Keratinocyte (primary cell): ENCODE measurements at regions not wholly inside any gene's neighbourhood (a gene's known extent, or its start where the extent isn't known, plus 50 kb on each side); places are given as distances from the start of the nearest gene placed in this dataset.

Experiments used
- DNase-seq: peaks from one replicate; pipeline ENCODE4 v3.0.0-alpha.2; 2011; ENCODE audit warnings: low read depth, missing footprints, low spot score
- FAIRE-seq: peaks from 2 replicates; lab custom pipeline; 2011; peaks lifted over from hg19 to GRCh38; lab: Jason Lieb, UNC
- H2AFZ ChIP-seq: 2 replicates; pipeline ENCODE4 v1.6.0; 2012; ENCODE audit warnings: low read length, control low read depth, inconsistent platforms; ENCODE audit not compliant: control insufficient read depth
- H3K27ac ChIP-seq: 2 replicates; pipeline ENCODE4 v1.5.1; 2011; ENCODE audit warnings: low read length; ENCODE audit not compliant: control insufficient read depth, insufficient read depth
- H3K27me3 ChIP-seq: 3 replicates; pipeline ENCODE4 v1.6.0; 2011; ENCODE audit warnings: low read length; ENCODE audit not compliant: control insufficient read depth, insufficient read depth; ENCODE audit errors: extremely low read depth
- H3K36me3 ChIP-seq, 2 experiments: 2 replicates in 1 of 2; 3 replicates in 1 of 2; pipeline ENCODE4 v1.5.1; 2011; ENCODE audit warnings: low read length in 2 of 2, mild to moderate bottlenecking in 1 of 2; ENCODE audit not compliant: control insufficient read depth in 2 of 2, insufficient read depth in 2 of 2; ENCODE audit errors: extremely low read depth in 1 of 2
- H3K4me1 ChIP-seq: 3 replicates; pipeline ENCODE4 v1.5.1; 2011; ENCODE audit warnings: low read length; ENCODE audit not compliant: control insufficient read depth, insufficient read depth; ENCODE audit errors: extremely low read depth
- H3K4me2 ChIP-seq: 3 replicates; pipeline ENCODE4 v1.6.0; 2011; ENCODE audit warnings: low read depth, low read length; ENCODE audit not compliant: control insufficient read depth, insufficient read depth; ENCODE audit errors: extremely low read depth
- H3K4me3 ChIP-seq, 3 experiments: fragments of 200-600 bp in 1 of 3; sonication (generic) in 1 of 3; 2 replicates in 2 of 3; 3 replicates in 1 of 3; pipeline ENCODE4 v1.5.1; 2011 to 2016; ENCODE audit warnings: low read length in 3 of 3, mild to moderate bottlenecking in 3 of 3, control low read depth in 2 of 3, inconsistent platforms in 1 of 3, low read depth in 1 of 3, mixed read lengths in 1 of 3, mixed run types in 1 of 3, moderate library complexity in 1 of 3; ENCODE audit not compliant: control insufficient read depth in 2 of 3, insufficient read depth in 2 of 3; ENCODE audit errors: extremely low read depth in 1 of 3
- H3K79me2 ChIP-seq: 2 replicates; pipeline ENCODE4 v1.6.0; 2012; ENCODE audit warnings: low read length; ENCODE audit not compliant: control insufficient read depth, insufficient read depth
- H3K9ac ChIP-seq: 3 replicates; pipeline ENCODE4 v1.6.0; 2011; ENCODE audit warnings: low read length; ENCODE audit not compliant: control insufficient read depth, insufficient read depth; ENCODE audit errors: extremely low read depth
- H3K9me1 ChIP-seq: 3 replicates; pipeline ENCODE4 v1.6.0; 2011; ENCODE audit warnings: low read length; ENCODE audit not compliant: control insufficient read depth, insufficient read depth; ENCODE audit errors: extremely low read depth
- H3K9me3 ChIP-seq: 2 replicates; pipeline ENCODE4 v1.5.1; 2012; ENCODE audit warnings: low read depth, low read length; ENCODE audit not compliant: control insufficient read depth
- H4K20me1 ChIP-seq: 3 replicates; pipeline ENCODE4 v1.6.0; 2011; ENCODE audit warnings: low read length; ENCODE audit not compliant: control insufficient read depth, insufficient read depth; ENCODE audit errors: extremely low read depth
- CTCF ChIP-seq, 3 experiments: IDR thresholded peaks in 1 of 3; conservative IDR thresholded peaks in 1 of 3; optimal IDR thresholded peaks in 1 of 3; 2 replicates in 2 of 3; 3 replicates in 1 of 3; pipeline versions ENCODE3 to v1.5.1; 2011; ENCODE audit warnings: low read length in 3 of 3, mild to moderate bottlenecking in 3 of 3, moderate library complexity in 2 of 3, control low read depth in 1 of 3, inconsistent platforms in 1 of 3; ENCODE audit not compliant: insufficient read depth in 2 of 3; ENCODE audit errors: extremely low read depth in 1 of 3
- EZH2 ChIP-seq: IDR thresholded peaks from one replicate; pipeline ENCODE4 v1.6.1; 2012; ENCODE audit warnings: inconsistent platforms, mild to moderate bottlenecking, low read length, moderate library complexity
- dilution Hi-C: fragments of 300-500 bp; cut with MboI; formaldehyde crosslinking; loops from one replicate; pipeline ENCODE4 v1.7.0; 2020; ENCODE audit warnings: low sequenced_read_pairs; ENCODE audit not compliant: extremely low pct_ligation_motif_present

GRCh38 chr3:188046561-188047211, 107.3 kb upstream of the LPP start:
- no peaks in the 10 kb centered on the region for H3K36me3 ChIP-seq
- peaks cover 6% of the 10 kb centered on the region for H3K4me1 ChIP-seq
- FAIRE-seq (no peak), DNase-seq (no peak)
- no peaks in the 10 kb centered on the region for H3K27me3 ChIP-seq
- H3K9me1 ChIP-seq, result no peaks in the 10 kb centered on the region
- no peaks in the 10 kb centered on the region for H3K9me3 ChIP-seq
- H3K4me2 ChIP-seq, result peak overlapping the region; percentile 6
- H3K9ac ChIP-seq, result no peak overlapping the region
- TF ChIP-seq CTCF (optimal IDR thresholded peaks at IDR 0.05 in 1 of 3, IDR thresholded peaks at IDR 0.05 in 1 of 3, conservative IDR thresholded peaks at IDR 0.05 in 1 of 3; ENCODE audit: extremely low read depth in 1 of 3, insufficient read depth in 2 of 3, low read length in 3 of 3) (no peak), EZH2 (no peak)
- no peaks in the 10 kb centered on the region for H4K20me1 ChIP-seq
- H3K79me2 ChIP-seq, result no peaks in the 10 kb centered on the region
- dilution Hi-C loops, result no loop called here
- no peak overlapping the region for H2AFZ ChIP-seq
- H3K4me3 ChIP-seq, result no peak overlapping the region
- H3K27ac ChIP-seq, result no peak overlapping the region

GRCh38 chr3:188047536-188047935, 106.4 kb upstream of the LPP start:
- Histone ChIP-seq H3K27me3 (no peaks in the 10 kb centered on the region), H4K20me1 (no peaks in the 10 kb centered on the region), H3K9ac (no peak overlapping the region), H3K4me1 (peaks cover 6% of the 10 kb centered on the region), H3K9me3 (no peaks in the 10 kb centered on the region), H2AFZ (no peak overlapping the region), H3K4me3 (no peak overlapping the region), H3K36me3 (no peaks in the 10 kb centered on the region), H3K4me2 (no peak overlapping the region), H3K27ac (no peak overlapping the region), H3K9me1 (no peaks in the 10 kb centered on the region), H3K79me2 (no peaks in the 10 kb centered on the region)
- dilution Hi-C loops, result no loop called here
- TF ChIP-seq EZH2 (no peak), CTCF (optimal IDR thresholded peaks at IDR 0.05 in 1 of 3, IDR thresholded peaks at IDR 0.05 in 1 of 3, conservative IDR thresholded peaks at IDR 0.05 in 1 of 3; ENCODE audit: extremely low read depth in 1 of 3, insufficient read depth in 2 of 3, low read length in 3 of 3) (no peak)
- DNase-seq (no peak), FAIRE-seq (no peak)
